SH-SY5Y (cell line): ENCODE measurements at regions not wholly inside any gene's neighbourhood (a gene's known extent, or its start where the extent isn't known, plus 50 kb on each side); places are given as distances from the start of the nearest gene placed in this dataset.

Source experiments
- GATA2 ChIP-seq: IDR thresholded peaks from 2 replicates; pipeline ENCODE4 v1.6.1; 2011; ENCODE audit warnings: mild to moderate bottlenecking, low read depth, low read length
- GATA3 ChIP-seq: IDR thresholded peaks from 2 replicates; pipeline ENCODE4 v1.6.1; 2011; ENCODE audit warnings: low read depth, mild to moderate bottlenecking, low read length, moderate library complexity

DNA sequence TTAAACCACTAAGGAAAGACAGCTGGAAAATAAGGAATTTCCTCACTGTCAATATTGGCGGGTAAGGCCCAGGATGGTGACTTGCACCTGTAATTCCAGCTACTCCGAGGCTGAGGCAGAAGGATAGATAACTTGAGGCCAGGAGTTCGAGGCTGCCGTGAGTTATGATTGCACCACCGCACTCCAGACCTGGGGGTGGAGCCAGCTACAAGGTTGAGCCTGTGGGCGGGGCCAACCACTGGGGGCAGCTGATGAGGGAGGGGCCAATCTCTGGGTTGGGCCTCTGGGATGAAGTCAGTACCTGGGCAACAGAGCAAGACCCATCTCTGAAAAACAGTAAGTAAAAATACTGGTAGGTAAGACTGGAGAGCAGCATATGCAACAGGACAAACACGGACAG is 80.1 kb upstream of the ADO start:
- TF ChIP-seq GATA2 (no peak), GATA3 (no peak)

- TF ChIP-seq GATA3 (no peak), GATA2 (no peak)
These were observed 78.4 kb upstream of the ADO start for GRCh38 chr10:62726142-62726541.

GRCh38 chr10:62726638-62727037 is 77.9 kb upstream of the ADO start:
- no peak for TF ChIP-seq GATA3
- no peak for TF ChIP-seq GATA2

DNA sequence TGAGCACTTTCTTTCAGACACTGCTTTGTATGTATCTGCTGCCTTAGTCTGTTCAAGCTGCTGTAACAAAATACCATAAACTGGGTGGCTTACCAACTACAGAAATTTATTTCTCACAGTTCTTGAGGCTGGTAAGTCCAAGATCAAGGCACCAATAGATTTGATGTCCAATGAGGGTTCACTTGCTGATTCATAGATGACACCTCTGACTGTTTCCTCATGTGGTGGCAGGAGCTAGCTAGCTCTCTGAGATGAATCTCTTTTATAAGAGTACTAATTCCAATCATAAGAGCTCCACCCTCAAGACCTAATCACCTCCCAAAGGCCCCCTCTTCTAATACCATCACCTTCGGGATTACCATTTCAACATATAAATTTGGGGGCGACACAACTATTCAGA is 76.6 kb upstream of the ADO start:
- TF ChIP-seq GATA3 (no peak), GATA2 (no peak)

GRCh38 chr10:62728479-62728878 is 76.0 kb upstream of the ADO start:
- TF ChIP-seq GATA3 (no peak), GATA2 (no peak)

DNA sequence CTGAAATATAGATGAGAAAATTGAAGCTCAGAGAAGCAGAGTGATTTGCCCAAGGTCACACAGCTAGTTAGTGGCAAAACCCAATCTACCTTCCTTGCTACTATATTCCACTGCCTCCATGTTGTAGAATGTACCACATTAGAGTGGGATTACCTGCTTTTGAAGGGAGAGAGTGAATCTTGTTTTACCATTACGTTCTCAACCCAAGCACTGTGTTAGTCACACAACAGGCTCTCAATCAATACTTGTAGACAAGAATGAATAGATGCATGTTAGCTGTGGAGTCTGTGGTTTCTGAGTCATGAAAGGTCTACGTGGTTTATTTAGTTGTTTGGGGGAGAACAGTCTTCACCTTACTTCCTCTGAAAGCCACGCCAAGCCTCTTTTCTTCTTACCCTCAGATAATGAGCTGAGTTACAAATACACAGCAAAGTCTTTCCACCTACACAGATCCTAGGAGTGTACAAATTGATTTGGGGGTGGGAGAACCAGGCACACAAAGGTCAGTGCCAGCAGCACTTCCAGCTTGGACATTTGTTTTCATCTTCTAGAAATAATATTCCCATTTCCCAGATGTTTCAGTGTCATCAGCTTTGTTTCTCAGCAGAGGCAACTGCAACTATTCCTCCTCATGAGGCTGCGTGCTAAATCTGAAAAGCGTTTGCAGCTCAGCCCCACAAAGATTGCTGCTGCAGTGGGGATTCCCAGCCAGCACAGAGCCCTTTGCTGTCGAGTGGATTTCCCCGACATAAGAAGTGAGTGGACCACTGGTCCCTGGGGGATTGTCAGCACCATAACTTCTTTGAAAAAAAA is 71.5 kb upstream of the ADO start:
- TF ChIP-seq GATA2 = no peak
- TF ChIP-seq GATA3 = no peak

DNA sequence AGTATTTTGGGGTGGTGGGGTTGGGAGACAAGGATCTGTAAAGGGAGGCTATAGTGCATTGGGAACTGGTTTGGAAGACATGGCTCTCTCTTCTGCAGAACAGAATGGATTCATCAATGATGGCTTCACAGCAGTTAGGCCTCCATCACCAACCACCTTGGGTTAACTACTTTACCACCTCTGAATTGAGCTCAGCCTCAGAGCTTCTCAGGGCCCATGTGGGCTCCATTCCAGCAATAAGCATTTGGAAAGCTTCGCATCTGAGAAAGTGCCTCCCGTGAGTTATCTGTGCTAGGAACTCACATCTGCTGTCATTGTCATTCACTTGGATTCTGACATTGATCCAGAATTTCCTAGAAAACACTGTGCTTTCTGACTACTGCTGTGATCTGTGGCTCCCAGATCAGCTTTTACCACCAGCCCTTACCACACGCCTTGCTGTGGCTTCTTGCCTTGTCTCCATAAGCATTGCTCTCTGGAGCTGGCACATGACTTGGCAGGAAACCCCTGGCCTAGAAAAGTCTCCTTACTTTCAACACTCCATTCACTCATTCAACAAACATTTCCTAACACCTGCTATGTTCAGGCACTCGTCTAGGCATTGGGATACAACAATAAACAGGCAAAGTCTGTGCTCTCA is 70.7 kb upstream of the ADO start:
- TF ChIP-seq GATA3 = no peak
- no peak for TF ChIP-seq GATA2

DNA sequence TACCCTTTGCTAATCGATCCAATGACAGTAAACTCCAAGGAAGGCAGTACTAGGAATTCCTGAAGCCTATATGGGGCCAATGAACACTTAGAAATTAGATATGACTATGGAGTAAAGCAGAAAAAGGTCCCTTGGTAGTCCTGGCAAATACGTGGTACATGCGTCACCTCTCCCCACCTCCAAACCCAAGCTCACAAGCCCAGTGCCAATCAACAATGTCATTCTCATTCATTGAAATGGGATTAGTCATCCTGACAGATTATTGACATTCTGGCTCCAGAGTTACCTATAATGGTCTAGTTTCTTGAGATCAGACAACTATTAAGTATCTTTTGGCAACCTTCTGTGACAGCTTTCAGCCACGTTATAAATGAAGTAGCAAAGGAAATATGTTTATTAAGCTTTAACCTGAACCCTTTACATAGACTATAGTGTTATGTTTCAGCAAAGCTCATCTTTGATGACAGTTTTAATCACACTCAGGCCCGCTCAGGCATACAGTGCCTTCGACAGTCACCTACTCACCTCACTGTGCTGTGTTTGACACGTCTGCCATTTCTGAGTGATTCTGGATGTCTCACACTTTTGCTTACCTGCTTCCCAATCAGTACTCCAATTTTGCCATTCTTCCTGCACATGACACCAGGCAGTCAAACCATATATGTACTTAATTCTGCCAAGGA is 69.6 kb upstream of the ADO start:
- TF ChIP-seq GATA2 (no peak), GATA3 (no peak)

- no peak for TF ChIP-seq GATA2
- no peak for TF ChIP-seq GATA3
These were observed 68.9 kb upstream of the ADO start for GRCh38 chr10:62735464-62736167.

- TF ChIP-seq GATA2 (no peak), GATA3 (no peak)
These were observed 68.4 kb upstream of the ADO start for GRCh38 chr10:62736168-62736546.

DNA sequence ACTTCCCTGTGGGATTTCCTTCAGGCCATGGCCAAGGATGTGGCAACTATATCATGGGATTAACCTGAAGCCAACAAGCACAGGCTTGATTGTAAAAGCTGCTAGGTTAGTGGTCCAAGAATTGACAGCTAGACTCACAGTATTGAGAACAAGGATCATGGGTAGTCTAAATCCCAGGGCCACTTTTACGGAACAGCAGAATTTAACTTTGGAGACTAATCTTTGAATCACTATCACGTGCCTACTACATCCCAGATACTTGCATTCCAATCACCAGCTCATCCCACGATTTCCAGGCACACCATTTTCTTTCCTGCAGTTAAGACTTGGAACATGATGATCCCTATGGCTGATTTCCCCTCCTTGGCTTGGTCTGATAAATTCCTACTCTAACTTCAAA is 65.6 kb upstream of the ADO start:
- TF ChIP-seq GATA2 (no peak), GATA3 (no peak)

- TF ChIP-seq GATA2 = no peak
These were observed 63.4 kb upstream of the ADO start for GRCh38 chr10:62740885-62741745.

DNA sequence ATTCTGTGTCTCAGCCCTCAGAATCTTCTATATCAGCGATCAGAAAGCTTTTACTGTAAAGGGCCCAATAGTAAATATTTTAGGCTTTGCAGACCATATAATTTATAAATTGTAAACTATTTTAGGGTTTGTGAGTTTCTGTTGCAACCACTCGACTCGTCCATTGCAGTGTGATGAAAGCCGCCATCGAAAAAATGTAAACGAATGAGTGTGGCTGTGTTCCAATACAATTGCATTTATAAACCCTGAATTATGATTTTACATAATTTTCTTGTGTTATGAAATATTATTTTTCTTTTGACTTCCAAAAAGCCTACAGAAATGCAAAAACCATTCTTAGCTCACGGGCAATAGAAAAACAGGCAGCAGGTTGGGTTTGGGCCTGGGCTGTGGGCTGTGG is 62.5 kb upstream of the ADO start:
- TF ChIP-seq GATA2 (no peak), GATA3 (no peak)
